ENCODE measurements at regions not wholly inside any gene's neighbourhood (a gene's known extent, or its start where the extent isn't known, plus 50 kb on each side); places are given as distances from the start of the nearest gene placed in this dataset.

- TF ChIP-seq CTCF (optimal IDR thresholded peaks at IDR 0.05 in 1 of 3, IDR thresholded peaks at IDR 0.05 in 1 of 3, conservative IDR thresholded peaks at IDR 0.05 in 1 of 3; ENCODE audit: extremely low read depth in 1 of 3, insufficient read depth in 2 of 3, low read length in 3 of 3) (no peak), EZH2 (IDR thresholded peaks at IDR 0.05; ENCODE audit: low read length) (no peak)
Observed at GRCh38 chr5:114644576-114644975, 282.7 kb downstream of the KCNN2 start.
